H9 (cell line): ENCODE measurements at regions not wholly inside any gene's neighbourhood (a gene's known extent, or its start where the extent isn't known, plus 50 kb on each side); places are given as distances from the start of the nearest gene placed in this dataset.

Experiments
- DNase-seq: peaks from one replicate; pipeline ENCODE4 v3.0.0-alpha.2; 2017
- H2AFZ ChIP-seq: one replicate; pipeline ENCODE4 v1.6.1; 2013; ENCODE audit warnings: mild to moderate bottlenecking, low read length, control low read depth, moderate library complexity
- H2AK5ac ChIP-seq: 2 replicates; pipeline ENCODE4 v1.6.1; 2013; ENCODE audit warnings: low read length, control low read depth, mixed read lengths; ENCODE audit not compliant: insufficient read length
- H2BK120ac ChIP-seq: one replicate; pipeline ENCODE4 v1.6.1; 2013; ENCODE audit warnings: low read depth, mild to moderate bottlenecking, low read length, control low read depth, inconsistent platforms; ENCODE audit not compliant: poor library complexity, severe bottlenecking
- H2BK12ac ChIP-seq: 2 replicates; pipeline ENCODE4 v1.6.1; 2013; ENCODE audit warnings: low read length, control low read depth, mixed read lengths, low read depth; ENCODE audit not compliant: insufficient read length
- H2BK15ac ChIP-seq: 2 replicates; pipeline ENCODE4 v1.6.1; 2013; ENCODE audit warnings: low read depth, low read length, control low read depth
- H2BK20ac ChIP-seq: one replicate; pipeline ENCODE4 v1.6.1; 2013; ENCODE audit warnings: low read depth, mild to moderate bottlenecking, low read length, control low read depth, inconsistent platforms; ENCODE audit not compliant: poor library complexity, severe bottlenecking
- H2BK5ac ChIP-seq: 2 replicates; pipeline ENCODE4 v1.6.1; 2013; ENCODE audit warnings: low read length, control low read depth, mixed read lengths; ENCODE audit not compliant: insufficient read length
- H3K14ac ChIP-seq: 2 replicates; pipeline ENCODE4 v1.6.1; 2013; ENCODE audit warnings: low read length, control low read depth; ENCODE audit not compliant: insufficient read depth
- H3K18ac ChIP-seq: 2 replicates; pipeline ENCODE4 v1.6.1; 2013; ENCODE audit warnings: low read depth, mild to moderate bottlenecking, mixed read lengths, low read length, control low read depth; ENCODE audit not compliant: insufficient read length
- H3K23ac ChIP-seq: 2 replicates; pipeline ENCODE4 v1.6.1; 2013; ENCODE audit warnings: low read length, control low read depth, mixed read lengths, low read depth; ENCODE audit not compliant: insufficient read length
- H3K23me2 ChIP-seq: 2 replicates; pipeline ENCODE4 v1.6.1; 2013; ENCODE audit warnings: low read depth, mild to moderate bottlenecking, mixed read lengths, low read length, control low read depth; ENCODE audit not compliant: insufficient read length, poor library complexity, severe bottlenecking
- H3K27ac ChIP-seq: 2 replicates; pipeline ENCODE4 v1.5.1; 2013; ENCODE audit warnings: low read length, control low read depth, mixed read lengths, low read depth; ENCODE audit not compliant: insufficient read length
- H3K27me3 ChIP-seq: 2 replicates; pipeline ENCODE4 v1.6.1; 2013; ENCODE audit warnings: low read length, control low read depth, inconsistent platforms; ENCODE audit not compliant: insufficient read depth
- H3K4ac ChIP-seq: 2 replicates; pipeline ENCODE4 v1.6.1; 2013; ENCODE audit warnings: low read depth, mild to moderate bottlenecking, control low read depth, inconsistent platforms, low read length, moderate library complexity
- H3K4me1 ChIP-seq: 2 replicates; pipeline ENCODE4 v1.6.1; 2013; ENCODE audit warnings: low read length, control low read depth, inconsistent platforms; ENCODE audit not compliant: insufficient read depth
- H3K4me2 ChIP-seq: 2 replicates; pipeline ENCODE4 v1.6.1; 2013; ENCODE audit warnings: low read length, control low read depth, mixed read lengths; ENCODE audit not compliant: insufficient read length, insufficient read depth
- H3K56ac ChIP-seq: 2 replicates; pipeline ENCODE4 v1.6.1; 2013; ENCODE audit warnings: low read depth, mild to moderate bottlenecking, mixed read lengths, low read length, control low read depth; ENCODE audit not compliant: insufficient read length
- H3K79me1 ChIP-seq: 2 replicates; pipeline ENCODE4 v1.6.1; 2013; ENCODE audit warnings: low read depth, mild to moderate bottlenecking, moderate library complexity, low read length, control low read depth, inconsistent platforms; ENCODE audit not compliant: insufficient read depth, poor library complexity, severe bottlenecking
- H3K79me2 ChIP-seq: 2 replicates; pipeline ENCODE4 v1.6.1; 2013; ENCODE audit warnings: low read length, control low read depth, inconsistent platforms; ENCODE audit not compliant: insufficient read depth
- H3K9ac ChIP-seq: 2 replicates; pipeline ENCODE4 v1.6.1; 2013; ENCODE audit warnings: low read length, control low read depth, mixed read lengths; ENCODE audit not compliant: insufficient read length; ENCODE audit errors: extremely low read depth
- H3K9me3 ChIP-seq: one replicate; pipeline ENCODE4 v1.6.1; 2013; ENCODE audit warnings: low read depth, low read length, inconsistent platforms; ENCODE audit not compliant: control insufficient read depth
- H3T11ph ChIP-seq: one replicate; pipeline ENCODE4 v1.6.1; 2013; ENCODE audit warnings: mild to moderate bottlenecking, low read length, control low read depth, inconsistent platforms
- H4K20me1 ChIP-seq: one replicate; pipeline ENCODE4 v1.6.1; 2013; ENCODE audit not compliant: control insufficient read depth, insufficient read length, insufficient read depth
- H4K5ac ChIP-seq: 2 replicates; pipeline ENCODE4 v1.6.1; 2013; ENCODE audit warnings: low read depth, mild to moderate bottlenecking, mixed read lengths, low read length, control low read depth; ENCODE audit not compliant: insufficient read length
- H4K8ac ChIP-seq: replicated peaks from 2 replicates; pipeline ENCODE4 v1.6.1; 2013; ENCODE audit warnings: low read length, control low read depth, mixed read lengths, low read depth; ENCODE audit not compliant: insufficient read length
- H4K91ac ChIP-seq: 2 replicates; pipeline ENCODE4 v1.6.1; 2013; ENCODE audit warnings: low read depth, mild to moderate bottlenecking, moderate library complexity, mixed read lengths, low read length, control low read depth; ENCODE audit not compliant: insufficient read length
- H3K27ac Mint-ChIP-seq, 3 experiments: 2 replicates in 2 of 3; 3 replicates in 1 of 3; pipeline ENCODE4 v1.8.0; 2020 to 2021; ENCODE audit warnings: mixed read lengths in 3 of 3, mild to moderate bottlenecking in 1 of 3, moderate library complexity in 1 of 3
- H3K27me3 Mint-ChIP-seq: 2 replicates; pipeline ENCODE4 v1.8.0; 2021; ENCODE audit warnings: low read depth, mild to moderate bottlenecking, moderate library complexity, mixed read lengths
- H3K36me3 Mint-ChIP-seq, 3 experiments: 2 replicates in 2 of 3; 3 replicates in 1 of 3; pipeline ENCODE4 v1.8.0; 2020 to 2021; ENCODE audit warnings: low read depth in 3 of 3, mixed read lengths in 3 of 3; ENCODE audit not compliant: insufficient read depth in 1 of 3
- H3K4me1 Mint-ChIP-seq, 2 experiments: 2 replicates each; pipeline ENCODE4 v1.8.0; 2020; ENCODE audit warnings: mixed read lengths in 2 of 2
- H3K4me3 Mint-ChIP-seq, 2 experiments: 2 replicates in 1 of 2; 3 replicates in 1 of 2; pipeline ENCODE4 v1.8.0; 2020 to 2021; ENCODE audit warnings: mild to moderate bottlenecking in 2 of 2, mixed read lengths in 2 of 2, moderate library complexity in 1 of 2
- H3K9me3 Mint-ChIP-seq, 2 experiments: 2 replicates in 1 of 2; 3 replicates in 1 of 2; pipeline ENCODE4 v1.8.0; 2020; ENCODE audit warnings: mild to moderate bottlenecking in 2 of 2, mixed read lengths in 2 of 2, moderate library complexity in 1 of 2
- WGBS: extraction: QIAGEN DNeasy Blood & Tissue Kit; methylation state at CpG from one replicate; pipeline ENCODE4 v1.1.7; 2013; ENCODE audit warnings: missing lambda C conversion rate, low lambda C conversion rate, mixed read lengths; ENCODE audit not compliant: insufficient read length; ENCODE audit errors: extremely low coverage; 5-methylcytosine and 5-hydroxymethylcytosine counted together
- TF ChIP-seq, protein P1 (sequence below): fragments of 200-600 bp; sonication (generic); conservative IDR thresholded peaks from 3 replicates; pipeline ENCODE4 v1.8.0; 2021; ENCODE audit warnings: antibody characterized with exemption, mild to moderate bottlenecking

GRCh38 chr5:168114444-168115017 lies 176.9 kb upstream of the WWC1 start:
- H3K4ac ChIP-seq = no peak overlapping the region

More at GRCh38 chr5:168114444-168115017, 176.9 kb upstream of the WWC1 start:
- no peak overlapping the region for H3K56ac ChIP-seq
- no peak overlapping the region for H3K9ac ChIP-seq
- DNase-seq = peak; percentile 84
- no peaks in the 10 kb centered on the region for H3K9me3 ChIP-seq
- H2AFZ ChIP-seq = no peak overlapping the region
- H3K27me3 ChIP-seq = no peaks in the 10 kb centered on the region
- no peak overlapping the region for H4K91ac ChIP-seq
- Mint-ChIP-seq H3K4me1 (peaks cover 35 to 42% of the 10 kb centered on the region in 2 experiments), H3K9me3 (peaks cover 0 to 2% of the 10 kb centered on the region in 2 experiments; a peak in 2 of 5 replicates), H3K27ac (no peak overlapping the region), H3K36me3 (no peaks in the 10 kb centered on the region), H3K4me3 (no peak overlapping the region), H3K27me3 (peaks cover 2% of the 10 kb centered on the region; the same call in 1 of the 2 replicates)
- H3K18ac ChIP-seq = no peak overlapping the region
- TF ChIP-seq, protein P1, sequence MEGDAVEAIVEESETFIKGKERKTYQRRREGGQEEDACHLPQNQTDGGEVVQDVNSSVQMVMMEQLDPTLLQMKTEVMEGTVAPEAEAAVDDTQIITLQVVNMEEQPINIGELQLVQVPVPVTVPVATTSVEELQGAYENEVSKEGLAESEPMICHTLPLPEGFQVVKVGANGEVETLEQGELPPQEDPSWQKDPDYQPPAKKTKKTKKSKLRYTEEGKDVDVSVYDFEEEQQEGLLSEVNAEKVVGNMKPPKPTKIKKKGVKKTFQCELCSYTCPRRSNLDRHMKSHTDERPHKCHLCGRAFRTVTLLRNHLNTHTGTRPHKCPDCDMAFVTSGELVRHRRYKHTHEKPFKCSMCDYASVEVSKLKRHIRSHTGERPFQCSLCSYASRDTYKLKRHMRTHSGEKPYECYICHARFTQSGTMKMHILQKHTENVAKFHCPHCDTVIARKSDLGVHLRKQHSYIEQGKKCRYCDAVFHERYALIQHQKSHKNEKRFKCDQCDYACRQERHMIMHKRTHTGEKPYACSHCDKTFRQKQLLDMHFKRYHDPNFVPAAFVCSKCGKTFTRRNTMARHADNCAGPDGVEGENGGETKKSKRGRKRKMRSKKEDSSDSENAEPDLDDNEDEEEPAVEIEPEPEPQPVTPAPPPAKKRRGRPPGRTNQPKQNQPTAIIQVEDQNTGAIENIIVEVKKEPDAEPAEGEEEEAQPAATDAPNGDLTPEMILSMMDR = peak; percentile 93
- no peak overlapping the region for H3K4me2 ChIP-seq
- WGBS = no CpG with 5 or more reads among the region's 6 CpGs
- H3K14ac ChIP-seq = no peak overlapping the region
- no peak overlapping the region for H3K23ac ChIP-seq
- H4K20me1 ChIP-seq = no peaks in the 10 kb centered on the region
- H2BK20ac ChIP-seq = no peak overlapping the region
- H2AK5ac ChIP-seq = no peak overlapping the region
- no peak overlapping the region for H3T11ph ChIP-seq
- H2BK120ac ChIP-seq = no peak overlapping the region
- H3K27ac ChIP-seq = no peak overlapping the region
- no peak overlapping the region for H4K5ac ChIP-seq
- H4K8ac ChIP-seq = no peak overlapping the region
- no peaks in the 10 kb centered on the region for H3K79me2 ChIP-seq
- no peak overlapping the region for H2BK15ac ChIP-seq
- no peak overlapping the region for H2BK5ac ChIP-seq
- no peak overlapping the region for H2BK12ac ChIP-seq
- H3K79me1 ChIP-seq = no peaks in the 10 kb centered on the region
- H3K4me1 ChIP-seq = peaks cover 4% of the 10 kb centered on the region
- no peaks in the 10 kb centered on the region for H3K23me2 ChIP-seq
